Aorta (tissue), 5 donors: ENCODE measurements at regions not wholly inside any gene's neighbourhood (a gene's known extent, or its start where the extent isn't known, plus 50 kb on each side); places are given as distances from the start of the nearest gene placed in this dataset.

Source experiments
- ATAC-seq: fragments of 200-7000 bp; cut with Tn5 transposase; one replicate; pipeline ENCODE4 v1.9.1; 2022; ENCODE audit warnings: moderate library complexity; ENCODE audit not compliant: low FRiP score
- DNase-seq, 2 donors: peaks; one replicate each; pipeline ENCODE4 v3.0.0-alpha.2; 2020
- H3K27ac ChIP-seq, 2 donors: one replicate each; pipeline ENCODE4 v1.5.1; 2013; ENCODE audit warnings: low read length in 2 of 2, mild to moderate bottlenecking in 2 of 2, moderate library complexity in 2 of 2, control low read depth in 1 of 2, inconsistent platforms in 1 of 2, low read depth in 1 of 2
- H3K27me3 ChIP-seq, 2 donors: one replicate each; pipeline ENCODE4 v1.6.1; 2013; ENCODE audit warnings: control low read depth in 1 of 2, low read length in 1 of 2, mild to moderate bottlenecking in 1 of 2, moderate library complexity in 1 of 2; ENCODE audit not compliant: insufficient read depth in 2 of 2, control insufficient read depth in 1 of 2
- H3K36me3 ChIP-seq, 2 donors: one replicate each; pipeline ENCODE4 v1.6.1; 2013; ENCODE audit warnings: control low read depth in 1 of 2, low read length in 1 of 2, mild to moderate bottlenecking in 1 of 2; ENCODE audit not compliant: insufficient read depth in 2 of 2, control insufficient read depth in 1 of 2
- H3K4me1 ChIP-seq, 2 donors: one replicate each; pipeline ENCODE4 v1.6.1; 2013; ENCODE audit warnings: low read length in 2 of 2, control low read depth in 1 of 2, mild to moderate bottlenecking in 1 of 2, moderate library complexity in 1 of 2; ENCODE audit not compliant: insufficient read depth in 2 of 2, control insufficient read depth in 1 of 2
- H3K4me3 ChIP-seq, 2 donors: one replicate each; pipeline ENCODE4 v1.5.1; 2013; ENCODE audit warnings: low read length in 2 of 2, control low read depth in 1 of 2, mild to moderate bottlenecking in 1 of 2
- H3K9me3 ChIP-seq: one replicate; pipeline ENCODE4 v1.6.1; 2013; ENCODE audit warnings: mild to moderate bottlenecking, low read length; ENCODE audit not compliant: control insufficient read depth
- WGBS, 2 donors: extraction: QIAGEN DNeasy Blood & Tissue Kit; methylation state at CpG; one replicate each; pipeline ENCODE4 v1.1.7; 2013; 5-methylcytosine and 5-hydroxymethylcytosine counted together
- intact Hi-C, 2 donors: fragments of 100-400 bp; cut with DNase I; formaldehyde crosslinking; loops; one replicate each; pipeline versions ENCODE4 v1.14.2 to v1.15.0; 2022
- donor health status: healthy with polysubstance abuse.
- donor health status: Bipolar disorder and iron deficiency.
- donor health status: DM: no; HTN: no; CAD: no.
- donor health status: DM: no; HTN: no; CAD: no.
- donor health status: DM: yes; HTN: yes; CAD: no.

DNA sequence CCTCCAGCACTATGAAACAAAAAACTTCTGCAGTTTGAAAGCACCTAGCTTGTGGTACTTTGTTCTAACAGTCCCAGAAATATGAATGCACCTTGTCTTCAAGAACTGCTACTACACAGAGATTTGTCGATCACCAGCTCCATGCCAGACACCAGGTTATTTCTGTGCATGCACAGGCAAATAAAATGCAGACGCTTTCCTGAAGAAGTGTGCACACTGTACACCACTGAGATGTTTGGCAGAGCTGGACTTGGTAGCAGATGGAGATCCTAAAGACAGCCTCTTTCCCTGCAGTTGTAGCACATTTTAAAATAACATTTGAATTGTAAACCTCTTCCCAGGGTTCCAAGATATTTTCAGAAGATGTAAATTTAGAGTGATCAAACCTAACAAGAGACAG lies 730.0 kb downstream of the MTRR start:
- no peaks in the 10 kb centered on the region for H3K4me1 ChIP-seq
- ATAC-seq, result no peak

DNA sequence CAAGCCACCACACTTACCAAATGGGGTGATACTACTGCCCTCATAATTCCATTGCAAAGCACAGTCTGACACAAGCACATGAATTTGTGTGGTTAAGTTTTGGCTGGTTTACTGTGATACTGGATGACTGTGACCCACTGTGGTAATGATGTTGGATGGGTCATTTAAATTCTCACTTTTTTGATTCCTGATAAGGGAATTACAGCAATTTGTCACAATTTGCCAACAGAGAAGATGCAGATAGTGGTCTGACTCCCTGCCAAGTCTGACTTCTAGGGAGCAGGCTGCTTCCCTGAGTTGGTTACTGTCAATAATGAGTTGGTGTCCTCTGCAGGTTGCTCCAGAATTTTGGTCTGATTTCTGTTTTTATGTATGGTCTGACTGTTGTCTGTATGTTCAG lies 731.9 kb downstream of the MTRR start:
- peaks cover 3% of the 10 kb centered on the region for H3K9me3 ChIP-seq
- no peak overlapping the region for H3K27ac ChIP-seq
- no peaks in the 10 kb centered on the region for H3K27me3 ChIP-seq
- H3K36me3 ChIP-seq, result peaks cover 0 to 2% of the 10 kb centered on the region in 2 donors
- no peak overlapping the region for H3K4me3 ChIP-seq
- ATAC-seq, result no peak
- intact Hi-C loops, result no loop called here
- H3K4me1 ChIP-seq, result no peaks in the 10 kb centered on the region
- no peak for DNase-seq

More for the DNA sequence above, 730.0 kb downstream of the MTRR start:
- no peak overlapping the region for H3K4me3 ChIP-seq
- intact Hi-C loops, result no loop called here
- WGBS, 2 donors, result 54 to 63% methylated on average over 2 of the region's 2 CpGs
- H3K27me3 ChIP-seq, result no peaks in the 10 kb centered on the region
- no peaks in the 10 kb centered on the region for H3K9me3 ChIP-seq
- no peaks in the 10 kb centered on the region for H3K36me3 ChIP-seq
- DNase-seq, result no peak
- no peak overlapping the region for H3K27ac ChIP-seq

DNA sequence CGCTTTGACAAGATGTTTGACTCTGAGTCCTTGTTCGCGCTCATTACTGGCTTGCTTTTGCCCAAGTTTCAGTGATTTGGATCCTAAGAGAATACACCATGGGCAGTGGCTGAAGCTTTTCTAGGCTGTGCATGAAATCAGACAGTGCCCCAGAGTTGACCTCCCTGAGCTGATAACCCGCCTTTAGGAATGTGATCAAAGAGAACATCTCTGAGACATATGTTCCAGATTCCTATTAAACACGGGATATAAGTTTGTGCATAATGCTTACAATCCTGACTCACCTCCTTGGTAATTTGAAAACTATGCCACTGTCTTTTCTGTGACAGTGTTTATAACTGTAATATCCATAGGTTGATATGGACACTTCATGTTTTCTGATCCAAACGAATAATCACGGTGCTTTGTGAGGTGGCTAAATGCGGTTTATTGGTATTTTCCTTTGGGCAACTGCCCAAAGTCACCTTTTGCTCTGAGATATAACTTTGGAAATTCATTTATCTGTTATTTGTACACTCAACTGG lies 732.9 kb downstream of the MTRR start:
- no peak overlapping the region for H3K4me3 ChIP-seq
- no peak for ATAC-seq
- peaks cover 3% of the 10 kb centered on the region for H3K9me3 ChIP-seq
- 86% methylated on average over 8 of the region's 8 CpGs for WGBS, 2 donors
- no peak overlapping the region for H3K27ac ChIP-seq
- no peak for DNase-seq
- peaks cover 0 to 2% of the 10 kb centered on the region in 2 donors for H3K36me3 ChIP-seq
- intact Hi-C loops, result no loop called here
- H3K27me3 ChIP-seq, result no peaks in the 10 kb centered on the region
- no peaks in the 10 kb centered on the region for H3K4me1 ChIP-seq

DNA sequence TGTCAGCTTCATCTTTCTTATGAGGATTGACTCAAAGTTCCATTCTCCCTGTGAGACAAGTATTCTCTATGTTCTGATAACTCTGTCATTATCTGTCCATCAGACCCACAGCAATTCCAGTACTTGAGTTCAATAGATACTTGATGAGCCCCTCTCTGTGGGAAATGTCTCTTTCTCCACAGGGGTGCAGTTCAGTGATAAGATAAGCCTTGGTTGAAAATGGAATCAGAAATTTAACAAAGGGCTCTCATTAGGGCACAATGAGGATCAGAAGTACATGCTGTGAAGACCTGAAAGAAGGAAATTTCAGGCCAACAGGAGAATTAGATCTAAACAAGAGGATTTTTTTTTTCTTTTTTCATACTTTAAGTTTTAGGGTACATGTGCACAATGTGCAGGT lies 737.3 kb downstream of the MTRR start:
- Histone ChIP-seq H3K36me3 (peaks cover 0 to 2% of the 10 kb centered on the region in 2 donors), H3K27me3 (no peaks in the 10 kb centered on the region), H3K4me3 (no peak overlapping the region), H3K27ac (no peak overlapping the region), H3K9me3 (peaks cover 3% of the 10 kb centered on the region), H3K4me1 (no peaks in the 10 kb centered on the region)
- intact Hi-C loops, result no loop called here
- ATAC-seq (no peak), DNase-seq (no peak)

DNA sequence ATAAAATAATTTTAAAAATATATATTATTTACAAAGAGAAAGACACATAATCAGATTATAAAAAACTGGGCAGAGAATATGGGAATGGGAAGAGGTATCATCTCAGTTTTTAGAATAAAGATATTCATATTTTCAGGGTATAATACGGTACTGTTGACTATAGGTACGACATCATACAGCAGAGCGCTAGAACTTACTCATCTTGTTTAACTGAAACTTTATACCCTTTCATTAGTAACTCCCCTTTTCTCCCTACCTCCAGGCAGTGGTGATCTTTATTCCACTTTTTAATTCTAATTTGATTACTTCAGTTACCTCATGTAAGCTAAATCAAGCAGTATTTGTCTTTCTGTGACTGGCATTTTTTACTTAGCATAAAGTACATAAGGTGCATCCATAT lies 742.1 kb downstream of the MTRR start:
- intact Hi-C loops, result no loop called here
- Histone ChIP-seq H3K36me3 (no peaks in the 10 kb centered on the region), H3K4me1 (no peaks in the 10 kb centered on the region), H3K4me3 (no peak overlapping the region), H3K27me3 (no peaks in the 10 kb centered on the region), H3K9me3 (no peaks in the 10 kb centered on the region), H3K27ac (no peak overlapping the region)
- DNase-seq, result no peak
- ATAC-seq, result no peak
- WGBS, 2 donors, result 93 to 96% methylated on average over 3 of the region's 3 CpGs

DNA sequence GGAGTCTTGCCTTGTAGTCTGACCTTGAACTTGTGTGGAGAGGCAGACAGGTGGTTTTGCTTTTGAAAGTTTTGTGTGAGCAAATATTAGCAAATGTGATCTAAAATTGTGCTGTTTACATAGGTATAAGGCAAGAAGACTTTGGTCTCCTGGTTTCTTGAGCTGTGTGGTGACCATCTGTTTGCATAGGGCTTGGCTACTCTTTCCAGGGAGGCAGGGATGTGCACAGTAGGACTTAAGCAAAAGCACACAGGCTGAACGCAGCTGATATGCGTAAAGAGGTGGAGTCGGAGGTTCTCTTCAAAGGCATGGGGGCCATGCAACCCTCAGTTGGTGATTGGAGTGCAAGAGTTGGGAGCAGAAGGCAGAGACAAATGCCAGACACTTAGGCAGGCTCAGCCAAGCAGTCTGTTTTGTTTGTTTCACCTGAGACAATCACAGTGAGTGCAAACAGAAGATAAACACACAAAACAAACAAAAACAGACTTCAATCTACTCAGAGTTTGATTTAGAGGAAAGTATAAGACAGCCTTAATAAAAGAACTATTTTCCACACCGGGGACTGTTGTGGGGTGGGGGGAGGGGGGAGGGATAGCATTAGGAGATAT lies 744.2 kb downstream of the MTRR start:
- WGBS, 2 donors, result 65 to 71% methylated on average over 4 of the region's 4 CpGs
- Histone ChIP-seq H3K4me1 (no peaks in the 10 kb centered on the region), H3K27ac (no peak overlapping the region), H3K27me3 (no peaks in the 10 kb centered on the region), H3K9me3 (no peaks in the 10 kb centered on the region), H3K36me3 (no peaks in the 10 kb centered on the region), H3K4me3 (no peak overlapping the region)
- DNase-seq, result no peak
- intact Hi-C loops, result no loop called here
- no peak for ATAC-seq

DNA sequence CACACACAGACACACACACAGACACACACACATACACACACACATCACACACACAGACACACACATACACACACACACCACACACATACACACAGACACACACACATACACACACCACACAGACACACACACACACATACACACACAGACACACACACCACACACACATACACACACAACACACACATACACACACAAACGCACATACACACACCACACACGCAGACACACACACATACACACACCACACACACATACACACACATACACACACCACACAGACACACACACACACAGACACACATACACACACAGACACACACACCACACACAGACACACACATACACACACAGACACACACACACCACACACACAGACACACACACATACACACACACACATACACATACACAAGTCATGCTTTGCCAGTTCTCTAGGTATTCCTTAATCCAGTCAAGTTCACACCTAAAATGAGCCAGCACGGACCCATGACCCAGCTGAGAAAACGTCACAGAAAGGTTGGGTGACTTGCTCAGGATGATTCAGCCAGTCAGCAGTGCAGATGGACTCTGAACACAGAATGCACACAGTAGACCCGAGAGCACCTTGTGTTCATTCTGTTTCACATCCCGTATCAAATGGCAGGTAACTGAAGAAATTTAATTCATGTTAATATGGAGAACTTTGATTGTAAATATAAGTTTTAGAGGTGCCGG lies 746.4 kb downstream of the MTRR start:
- Histone ChIP-seq H3K9me3 (no peaks in the 10 kb centered on the region), H3K4me1 (no peaks in the 10 kb centered on the region), H3K27me3 (no peaks in the 10 kb centered on the region), H3K27ac (no peak overlapping the region), H3K4me3 (no peak overlapping the region), H3K36me3 (no peaks in the 10 kb centered on the region)
- intact Hi-C loops, result no loop called here
- DNase-seq (no peak), ATAC-seq (no peak)
- WGBS, 2 donors, result 90 to 91% methylated on average over 7 of the region's 7 CpGs

DNA sequence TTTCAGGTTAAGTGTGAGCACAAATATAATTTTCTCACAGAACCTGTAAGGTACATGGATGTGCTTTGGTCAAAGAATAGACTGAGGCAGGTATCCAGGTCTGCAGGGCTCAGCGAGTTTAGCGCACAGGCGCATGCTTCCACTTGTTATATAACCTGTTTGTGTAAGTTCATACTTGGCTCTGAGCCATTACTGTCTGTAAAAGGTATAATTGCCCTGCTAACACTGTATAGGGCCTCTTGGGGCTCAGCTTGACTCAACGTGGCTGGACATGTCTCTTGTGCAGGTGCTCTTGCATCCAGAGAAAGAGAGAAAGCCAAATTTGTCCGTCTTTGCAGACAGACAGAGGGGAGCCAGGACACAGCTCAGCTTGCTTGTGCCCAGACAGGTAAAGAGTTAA lies 759.6 kb downstream of the MTRR start:
- Histone ChIP-seq H3K9me3 (no peaks in the 10 kb centered on the region), H3K27ac (no peak overlapping the region), H3K4me1 (no peaks in the 10 kb centered on the region), H3K4me3 (no peak overlapping the region), H3K36me3 (no peaks in the 10 kb centered on the region), H3K27me3 (no peaks in the 10 kb centered on the region)
- intact Hi-C loops, result no loop called here
- 77 to 79% methylated on average over 5 of the region's 5 CpGs for WGBS, 2 donors
- ATAC-seq (no peak), DNase-seq (no peak)

DNA sequence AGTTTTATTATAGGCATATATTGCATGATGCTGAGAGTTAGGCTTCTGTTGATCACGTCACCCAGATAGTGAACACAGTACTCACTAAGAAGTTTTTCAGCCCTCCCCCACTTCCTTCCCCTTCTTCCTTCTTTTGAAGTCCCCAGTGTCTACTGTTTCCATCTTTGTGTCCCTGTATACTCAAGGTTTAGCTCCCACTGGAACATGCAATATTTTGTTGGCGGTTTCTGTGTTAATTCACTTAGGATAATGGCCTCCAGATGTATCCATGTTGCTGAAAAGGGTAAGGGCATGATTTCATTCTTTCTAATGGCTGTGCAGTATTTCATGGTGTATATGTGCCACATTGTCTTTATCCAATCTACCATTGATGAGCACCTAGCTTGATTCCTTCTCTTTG lies 764.3 kb downstream of the MTRR start:
- 66 to 84% methylated on average over 2 of the region's 2 CpGs for WGBS, 2 donors
- H3K4me3 ChIP-seq, result no peak overlapping the region
- no peaks in the 10 kb centered on the region for H3K9me3 ChIP-seq
- DNase-seq (no peak), ATAC-seq (no peak)
- no peaks in the 10 kb centered on the region for H3K4me1 ChIP-seq
- no peaks in the 10 kb centered on the region for H3K27me3 ChIP-seq
- intact Hi-C loops, result no loop called here
- H3K36me3 ChIP-seq, result no peaks in the 10 kb centered on the region
- H3K27ac ChIP-seq, result no peak overlapping the region
